GM11168 (cell line): ENCODE measurements at regions not wholly inside any gene's neighbourhood (a gene's known extent, or its start where the extent isn't known, plus 50 kb on each side); places are given as distances from the start of the nearest gene placed in this dataset.
"Not testable (repeated sequence)": the region's sequence is repeated elsewhere in the genome, so short reads cannot be mapped to it uniquely, and the experiment has no call there.

Experiments
- in situ Hi-C: fragments of 300-500 bp; cut with MboI; formaldehyde crosslinking; loops from one replicate; pipeline ENCODE4 v1.12.0; 2022; ENCODE audit warnings: low sequenced_read_pairs; ENCODE audit not compliant: unreplicated experiment

GRCh38 chr2:147615726-147616125 lies 229.1 kb upstream of the ACVR2A start:
- in situ Hi-C loops = no loop called here

- in situ Hi-C loops = no loop called here
These were observed 229.8 kb upstream of the ACVR2A start for GRCh38 chr2:147614979-147615470.

- in situ Hi-C loops = no loop called here
These were observed 230.4 kb upstream of the ACVR2A start for GRCh38 chr2:147614471-147614870.

GRCh38 chr2:147610496-147611040 lies 234.3 kb upstream of the ACVR2A start:
- in situ Hi-C loops = no loop called here

- in situ Hi-C loops = no loop called here
These were observed 235.5 kb upstream of the ACVR2A start for GRCh38 chr2:147609301-147609700.

GRCh38 chr2:147607379-147607778 lies 237.4 kb upstream of the ACVR2A start:
- in situ Hi-C loops = no loop called here

GRCh38 chr2:147603876-147604275 lies 241.0 kb upstream of the ACVR2A start:
- in situ Hi-C loops = no loop called here

- in situ Hi-C loops = no loop called here
These were observed 241.4 kb upstream of the ACVR2A start for GRCh38 chr2:147603447-147603846.

- in situ Hi-C loops = no loop called here
These were observed 244.2 kb upstream of the ACVR2A start for GRCh38 chr2:147600646-147601045.

GRCh38 chr2:147600223-147600622 lies 244.6 kb upstream of the ACVR2A start:
- in situ Hi-C loops = no loop called here

- in situ Hi-C loops = no loop called here
These were observed 249.6 kb upstream of the ACVR2A start for GRCh38 chr2:147595200-147595599.

GRCh38 chr2:147594038-147594437 lies 250.8 kb upstream of the ACVR2A start:
- in situ Hi-C loops = no loop called here

- in situ Hi-C loops = not testable (repeated sequence)
These were observed 252.0 kb upstream of the ACVR2A start for GRCh38 chr2:147592784-147593183.

- in situ Hi-C loops = no loop called here
These were observed 255.7 kb upstream of the ACVR2A start for GRCh38 chr2:147589127-147589526.

GRCh38 chr2:147588191-147588590 lies 256.6 kb upstream of the ACVR2A start:
- in situ Hi-C loops = no loop called here

GRCh38 chr2:147578529-147578928 lies 266.3 kb upstream of the ACVR2A start:
- in situ Hi-C loops = no loop called here

GRCh38 chr2:147577998-147578380 lies 266.8 kb upstream of the ACVR2A start:
- in situ Hi-C loops = no loop called here

- in situ Hi-C loops = no loop called here
These were observed 267.4 kb upstream of the ACVR2A start for GRCh38 chr2:147577323-147577997.

- in situ Hi-C loops = no loop called here
These were observed 269.7 kb upstream of the ACVR2A start for GRCh38 chr2:147575106-147575505.

- in situ Hi-C loops = no loop called here
These were observed 272.2 kb upstream of the ACVR2A start for GRCh38 chr2:147572622-147573021.

GRCh38 chr2:147569426-147569825 lies 275.4 kb upstream of the ACVR2A start:
- in situ Hi-C loops = no loop called here

GRCh38 chr2:147568109-147568508 lies 276.7 kb upstream of the ACVR2A start:
- in situ Hi-C loops = no loop called here
